Vagina (tissue), 2 donors: ENCODE measurements at regions not wholly inside any gene's neighbourhood (a gene's known extent, or its start where the extent isn't known, plus 50 kb on each side); places are given as distances from the start of the nearest gene placed in this dataset.

Experiments
- DNase-seq, 2 donors: peaks; one replicate each; pipeline ENCODE4 v3.0.0-alpha.2; 2017; ENCODE audit errors: extremely low spot score in 2 of 2
- H3K27ac ChIP-seq: fragments of 200-600 bp; sonication (generic); one replicate; pipeline ENCODE4 v1.5.1; 2019
- H3K27me3 ChIP-seq: fragments of 200-600 bp; sonication (generic); one replicate; pipeline ENCODE4 v1.5.1; 2019
- H3K36me3 ChIP-seq, 2 donors: fragments of 200-600 bp; sonication (generic); one replicate each; pipeline ENCODE4 v1.5.1; 2017 to 2019
- H3K4me1 ChIP-seq: fragments of 200-600 bp; sonication (generic); one replicate; pipeline ENCODE4 v1.5.1; 2019
- H3K4me3 ChIP-seq, 2 donors: fragments of 200-600 bp; sonication (generic); 1 replicate in 1 of 2; 2 replicates in 1 of 2; pipeline ENCODE4 v1.5.1; 2016 to 2019
- H3K9me3 ChIP-seq: fragments of 200-600 bp; sonication (generic); one replicate; pipeline ENCODE4 v1.5.1; 2019
- POLR2A ChIP-seq, 2 donors: fragments of 450-650 bp; IDR thresholded peaks; one replicate each; pipeline ENCODE4 v1.6.1; 2017; ENCODE audit warnings: antibody characterized with exemption in 2 of 2, mild to moderate bottlenecking in 2 of 2, moderate library complexity in 2 of 2
- POLR2AphosphoS5 ChIP-seq, 2 donors: sonication (generic); formaldehyde crosslinking; IDR thresholded peaks; one replicate each; pipeline ENCODE4 v1.9.0; 2017; ENCODE audit warnings: antibody characterized with exemption in 2 of 2, mild to moderate bottlenecking in 2 of 2, low read depth in 1 of 2; ENCODE audit not compliant: insufficient read depth in 1 of 2
- intact Hi-C: fragments of 100-400 bp; cut with DNase I; formaldehyde crosslinking; loops from one replicate; pipeline ENCODE4 v1.15.1; 2023
- TF ChIP-seq, protein P1 (sequence below), 3 experiments: fragments of 450-650 bp in 2 of 3; fragments of 200-600 bp in 1 of 3; sonication (generic) in 1 of 3; IDR thresholded peaks; one replicate each; pipeline ENCODE4 v1.5.1; 2017 to 2019; ENCODE audit warnings: antibody characterized with exemption in 3 of 3, mild to moderate bottlenecking in 2 of 3, moderate library complexity in 2 of 3

DNA sequence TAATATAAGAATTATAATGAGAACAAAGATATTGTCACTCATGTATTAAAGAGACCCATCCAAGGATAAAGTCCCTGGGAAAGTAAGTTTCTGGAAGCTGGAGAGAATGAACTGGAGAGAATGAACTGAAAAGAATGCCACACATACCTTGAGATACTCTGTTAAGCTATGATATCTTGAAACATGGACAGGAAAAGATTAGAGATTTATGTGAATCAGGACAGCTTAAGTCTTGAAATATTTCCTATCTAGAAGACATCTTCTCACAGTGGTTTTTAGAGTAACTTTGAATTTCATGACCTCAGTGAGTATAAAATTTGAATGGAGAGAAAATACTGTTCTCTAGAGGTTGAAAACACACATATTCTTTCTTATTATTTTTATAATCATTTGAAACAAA is 201.3 kb upstream of the HMCN1 start:
- no peak for TF ChIP-seq POLR2A (IDR thresholded peaks at IDR 0.05)
- TF ChIP-seq POLR2AphosphoS5 (IDR thresholded peaks at IDR 0.05; ENCODE audit: insufficient read depth in 1 of 2, low read depth in 1 of 2), result no peak
- TF ChIP-seq, protein P1, sequence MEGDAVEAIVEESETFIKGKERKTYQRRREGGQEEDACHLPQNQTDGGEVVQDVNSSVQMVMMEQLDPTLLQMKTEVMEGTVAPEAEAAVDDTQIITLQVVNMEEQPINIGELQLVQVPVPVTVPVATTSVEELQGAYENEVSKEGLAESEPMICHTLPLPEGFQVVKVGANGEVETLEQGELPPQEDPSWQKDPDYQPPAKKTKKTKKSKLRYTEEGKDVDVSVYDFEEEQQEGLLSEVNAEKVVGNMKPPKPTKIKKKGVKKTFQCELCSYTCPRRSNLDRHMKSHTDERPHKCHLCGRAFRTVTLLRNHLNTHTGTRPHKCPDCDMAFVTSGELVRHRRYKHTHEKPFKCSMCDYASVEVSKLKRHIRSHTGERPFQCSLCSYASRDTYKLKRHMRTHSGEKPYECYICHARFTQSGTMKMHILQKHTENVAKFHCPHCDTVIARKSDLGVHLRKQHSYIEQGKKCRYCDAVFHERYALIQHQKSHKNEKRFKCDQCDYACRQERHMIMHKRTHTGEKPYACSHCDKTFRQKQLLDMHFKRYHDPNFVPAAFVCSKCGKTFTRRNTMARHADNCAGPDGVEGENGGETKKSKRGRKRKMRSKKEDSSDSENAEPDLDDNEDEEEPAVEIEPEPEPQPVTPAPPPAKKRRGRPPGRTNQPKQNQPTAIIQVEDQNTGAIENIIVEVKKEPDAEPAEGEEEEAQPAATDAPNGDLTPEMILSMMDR (IDR thresholded peaks at IDR 0.05), result no peak
- intact Hi-C loops, result no loop called here
- Histone ChIP-seq H3K27ac (no peak overlapping the region), H3K9me3 (no peaks in the 10 kb centered on the region), H3K36me3 (no peaks in the 10 kb centered on the region), H3K4me1 (no peaks in the 10 kb centered on the region), H3K4me3 (no peak overlapping the region), H3K27me3 (no peaks in the 10 kb centered on the region)
- DNase-seq, result no peak

DNA sequence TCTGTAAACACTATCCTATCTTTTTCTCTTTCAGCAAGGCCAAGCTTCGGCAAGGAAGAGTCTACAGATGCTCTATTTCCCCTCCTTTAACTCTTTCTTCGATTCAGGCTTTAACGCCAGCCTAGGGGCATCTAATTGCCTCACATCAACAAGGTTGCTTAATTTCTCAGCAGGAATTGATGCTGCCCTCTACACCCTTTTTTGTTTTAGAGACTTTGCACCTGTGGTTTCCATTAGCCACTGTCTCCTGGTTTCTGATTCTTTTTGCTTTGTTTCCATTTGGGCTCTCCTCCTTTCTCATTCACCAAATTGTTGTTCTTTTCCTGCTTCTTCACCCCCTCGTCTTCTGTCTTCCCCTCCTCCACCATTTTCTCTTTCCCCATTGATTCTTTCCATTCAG is 202.4 kb upstream of the HMCN1 start:
- intact Hi-C loops, result no loop called here
- H3K27me3 ChIP-seq, result no peaks in the 10 kb centered on the region

DNA sequence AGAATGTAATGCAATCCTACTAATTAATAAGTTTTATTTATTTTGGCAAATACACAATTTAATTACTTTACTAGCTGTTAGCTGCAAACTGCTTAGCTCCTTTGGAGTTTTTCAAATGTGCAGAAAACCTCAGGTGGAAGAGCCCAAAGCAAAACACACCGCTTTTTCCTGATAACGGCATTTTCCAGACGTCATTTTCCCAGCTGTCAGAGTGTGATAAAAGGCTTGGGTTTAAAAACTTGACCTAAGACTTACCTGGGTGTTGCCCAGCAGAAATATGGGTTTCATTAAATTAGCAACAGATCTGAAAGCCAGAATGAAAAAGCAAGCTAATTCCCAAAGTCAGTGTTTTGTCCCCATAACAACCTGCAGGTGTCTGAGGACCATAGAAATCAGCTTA is 204.0 kb upstream of the HMCN1 start:
- no peaks in the 10 kb centered on the region for H3K4me1 ChIP-seq
- H3K4me3 ChIP-seq, result no peak overlapping the region
- intact Hi-C loops, result no loop called here
- no peaks in the 10 kb centered on the region for H3K27me3 ChIP-seq
- no peaks in the 10 kb centered on the region for H3K9me3 ChIP-seq
- H3K36me3 ChIP-seq, result no peaks in the 10 kb centered on the region
- no peak for DNase-seq
- no peak overlapping the region for H3K27ac ChIP-seq
- TF ChIP-seq POLR2A (IDR thresholded peaks at IDR 0.05), result no peak
- no peak for TF ChIP-seq POLR2AphosphoS5 (IDR thresholded peaks at IDR 0.05; ENCODE audit: insufficient read depth in 1 of 2, low read depth in 1 of 2)
- TF ChIP-seq, protein P1 (IDR thresholded peaks at IDR 0.05), result no peak

More for the DNA sequence above, 202.4 kb upstream of the HMCN1 start:
- TF ChIP-seq POLR2A (IDR thresholded peaks at IDR 0.05) (no peak), POLR2AphosphoS5 (IDR thresholded peaks at IDR 0.05; ENCODE audit: insufficient read depth in 1 of 2, low read depth in 1 of 2) (no peak)
- TF ChIP-seq, protein P1 (IDR thresholded peaks at IDR 0.05), result no peak
- H3K4me3 ChIP-seq, result no peak overlapping the region
- DNase-seq, result no peak
- no peaks in the 10 kb centered on the region for H3K4me1 ChIP-seq
- H3K36me3 ChIP-seq, result no peaks in the 10 kb centered on the region
- H3K9me3 ChIP-seq, result no peaks in the 10 kb centered on the region
- no peak overlapping the region for H3K27ac ChIP-seq

DNA sequence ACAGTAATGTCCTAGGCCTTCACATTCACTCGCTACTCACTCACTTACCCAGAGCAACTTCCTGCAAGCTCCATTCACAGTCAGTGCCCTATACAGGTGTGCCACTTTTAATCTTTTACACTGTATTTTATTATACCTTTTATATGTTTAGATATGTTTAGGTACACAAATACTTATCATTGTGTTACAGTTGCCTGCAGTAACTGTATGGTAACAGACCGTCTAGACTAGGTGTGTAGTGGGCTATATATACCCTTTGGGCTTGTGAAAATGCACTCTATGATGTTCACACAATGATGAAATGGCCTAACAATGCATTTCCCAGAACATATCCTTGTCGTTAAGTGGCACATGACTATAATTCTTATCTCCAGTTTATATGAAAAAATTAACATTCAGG is 204.5 kb upstream of the HMCN1 start:
- no peak for DNase-seq
- Histone ChIP-seq H3K4me1 (no peaks in the 10 kb centered on the region), H3K27ac (no peak overlapping the region), H3K4me3 (no peak overlapping the region), H3K36me3 (no peaks in the 10 kb centered on the region), H3K9me3 (no peaks in the 10 kb centered on the region), H3K27me3 (no peaks in the 10 kb centered on the region)
- intact Hi-C loops, result no loop called here
- TF ChIP-seq POLR2AphosphoS5 (IDR thresholded peaks at IDR 0.05; ENCODE audit: insufficient read depth in 1 of 2, low read depth in 1 of 2) (no peak), POLR2A (IDR thresholded peaks at IDR 0.05) (no peak)
- TF ChIP-seq, protein P1 (IDR thresholded peaks at IDR 0.05), result no peak

DNA sequence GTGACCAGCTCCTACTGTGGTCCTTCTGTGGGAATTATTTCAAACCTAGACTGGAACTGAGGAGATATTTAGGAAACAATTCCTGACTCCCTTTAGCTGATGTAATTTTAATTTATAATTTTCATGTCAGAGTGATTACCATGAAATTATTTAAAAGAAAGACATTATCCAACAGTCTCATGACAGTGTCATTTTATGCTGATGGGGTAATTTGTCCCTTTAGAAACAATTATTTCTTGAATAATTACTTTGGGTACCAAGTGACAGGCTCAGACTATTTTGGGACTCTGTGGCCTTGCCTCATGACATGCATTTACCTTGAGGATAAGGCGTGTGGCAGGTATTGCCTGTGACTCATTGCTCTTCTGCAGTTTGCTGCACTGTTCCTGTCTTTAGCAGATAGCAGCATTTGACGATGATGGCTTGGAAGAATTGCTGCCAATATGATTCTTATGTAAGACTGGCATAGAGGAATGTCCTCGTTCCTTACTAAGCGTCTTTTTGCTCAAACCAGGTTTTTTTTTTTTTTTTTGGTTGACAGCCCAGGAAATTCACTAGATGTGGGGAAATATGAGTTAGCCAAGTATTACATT is 206.0 kb upstream of the HMCN1 start:
- DNase-seq, result no peak
- Histone ChIP-seq H3K4me1 (no peaks in the 10 kb centered on the region), H3K36me3 (no peaks in the 10 kb centered on the region), H3K4me3 (no peak overlapping the region), H3K27me3 (no peaks in the 10 kb centered on the region), H3K9me3 (no peaks in the 10 kb centered on the region), H3K27ac (no peak overlapping the region)
- TF ChIP-seq, protein P1 (IDR thresholded peaks at IDR 0.05), result no peak
- TF ChIP-seq POLR2AphosphoS5 (IDR thresholded peaks at IDR 0.05; ENCODE audit: insufficient read depth in 1 of 2, low read depth in 1 of 2) (peak in 1 of 2 donors; percentile 75), POLR2A (IDR thresholded peaks at IDR 0.05) (no peak)
- intact Hi-C loops, result no loop called here
